ENCODE measurements at regions not wholly inside any gene's neighbourhood (a gene's known extent, or its start where the extent isn't known, plus 50 kb on each side); places are given as distances from the start of the nearest gene placed in this dataset.

DNA sequence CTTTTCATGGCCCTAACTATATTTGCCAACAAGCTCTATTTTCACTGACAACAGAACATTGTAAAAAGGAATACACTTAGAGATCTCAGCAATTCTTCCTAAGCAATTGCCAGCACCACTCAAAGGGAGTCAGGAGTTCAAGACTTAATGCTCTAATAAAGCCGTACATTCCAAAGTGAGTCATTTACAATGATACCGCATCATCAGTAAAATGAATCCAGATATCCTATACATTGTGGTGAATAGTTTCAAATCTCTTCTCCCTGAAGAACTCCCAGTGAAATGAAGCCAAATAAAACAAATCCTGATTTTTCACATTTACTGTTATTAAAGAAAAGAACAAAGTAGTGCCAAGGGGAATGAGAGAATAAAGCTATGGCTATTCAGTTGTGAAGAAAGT, 2898.7 kb upstream of the PCDH20 start:
- TF ChIP-seq, protein P1, sequence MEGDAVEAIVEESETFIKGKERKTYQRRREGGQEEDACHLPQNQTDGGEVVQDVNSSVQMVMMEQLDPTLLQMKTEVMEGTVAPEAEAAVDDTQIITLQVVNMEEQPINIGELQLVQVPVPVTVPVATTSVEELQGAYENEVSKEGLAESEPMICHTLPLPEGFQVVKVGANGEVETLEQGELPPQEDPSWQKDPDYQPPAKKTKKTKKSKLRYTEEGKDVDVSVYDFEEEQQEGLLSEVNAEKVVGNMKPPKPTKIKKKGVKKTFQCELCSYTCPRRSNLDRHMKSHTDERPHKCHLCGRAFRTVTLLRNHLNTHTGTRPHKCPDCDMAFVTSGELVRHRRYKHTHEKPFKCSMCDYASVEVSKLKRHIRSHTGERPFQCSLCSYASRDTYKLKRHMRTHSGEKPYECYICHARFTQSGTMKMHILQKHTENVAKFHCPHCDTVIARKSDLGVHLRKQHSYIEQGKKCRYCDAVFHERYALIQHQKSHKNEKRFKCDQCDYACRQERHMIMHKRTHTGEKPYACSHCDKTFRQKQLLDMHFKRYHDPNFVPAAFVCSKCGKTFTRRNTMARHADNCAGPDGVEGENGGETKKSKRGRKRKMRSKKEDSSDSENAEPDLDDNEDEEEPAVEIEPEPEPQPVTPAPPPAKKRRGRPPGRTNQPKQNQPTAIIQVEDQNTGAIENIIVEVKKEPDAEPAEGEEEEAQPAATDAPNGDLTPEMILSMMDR (IDR thresholded peaks at IDR 0.05 in 2 of 3, conservative IDR thresholded peaks at IDR 0.05 in 1 of 3; ENCODE audit: borderline replicate concordance in 1 of 3, insufficient read depth in 1 of 3, low read depth in 2 of 3, low read length in 2 of 3), result no peak
- TF ChIP-seq EZH2phosphoT487 (IDR thresholded peaks at IDR 0.05; ENCODE audit: borderline replicate concordance) (no peak), POLR2A (IDR thresholded peaks at IDR 0.05; ENCODE audit: borderline replicate concordance, extremely low read depth, insufficient read depth, insufficient read length) (no peak), ZNF274 (IDR thresholded peaks at IDR 0.05; ENCODE audit: low read depth, low read length) (no peak), ELF1 (IDR thresholded peaks at IDR 0.05; ENCODE audit: borderline replicate concordance, low read depth) (no peak), RAD21 (IDR thresholded peaks at IDR 0.05; ENCODE audit: low read depth) (no peak), EZH2 (IDR thresholded peaks at IDR 0.05) (no peak), TCF7L2 (IDR thresholded peaks at IDR 0.05; ENCODE audit: borderline replicate concordance, extremely low read depth, insufficient read depth, insufficient read length) (no peak), POLR2AphosphoS5 (IDR thresholded peaks at IDR 0.05; ENCODE audit: low read depth, low read length) (no peak), EGR1 (IDR thresholded peaks at IDR 0.05; ENCODE audit: low read depth) (no peak)
- TF ChIP-seq, protein P2, sequence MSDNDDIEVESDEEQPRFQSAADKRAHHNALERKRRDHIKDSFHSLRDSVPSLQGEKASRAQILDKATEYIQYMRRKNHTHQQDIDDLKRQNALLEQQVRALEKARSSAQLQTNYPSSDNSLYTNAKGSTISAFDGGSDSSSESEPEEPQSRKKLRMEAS (IDR thresholded peaks at IDR 0.05), result no peak

Measured in HCT116 (cell line).